ENCODE measurements at regions not wholly inside any gene's neighbourhood (a gene's known extent, or its start where the extent isn't known, plus 50 kb on each side); places are given as distances from the start of the nearest gene placed in this dataset.

GRCh38 chr10:10389182-10389581 is 628.5 kb upstream of the CELF2 start:
- no peak overlapping the region for H3K4me3 ChIP-seq (ENCODE audit: low read depth, low read length)
- no peak for TF ChIP-seq CTCF (IDR thresholded peaks at IDR 0.05; ENCODE audit: borderline replicate concordance, insufficient read depth, low read depth, low read length)

GRCh38 chr10:10392511-10392910 is 625.2 kb upstream of the CELF2 start:
- no peak for TF ChIP-seq CTCF (IDR thresholded peaks at IDR 0.05; ENCODE audit: borderline replicate concordance, insufficient read depth, low read depth, low read length)
- H3K4me3 ChIP-seq (ENCODE audit: low read depth, low read length), result no peak overlapping the region

DNA sequence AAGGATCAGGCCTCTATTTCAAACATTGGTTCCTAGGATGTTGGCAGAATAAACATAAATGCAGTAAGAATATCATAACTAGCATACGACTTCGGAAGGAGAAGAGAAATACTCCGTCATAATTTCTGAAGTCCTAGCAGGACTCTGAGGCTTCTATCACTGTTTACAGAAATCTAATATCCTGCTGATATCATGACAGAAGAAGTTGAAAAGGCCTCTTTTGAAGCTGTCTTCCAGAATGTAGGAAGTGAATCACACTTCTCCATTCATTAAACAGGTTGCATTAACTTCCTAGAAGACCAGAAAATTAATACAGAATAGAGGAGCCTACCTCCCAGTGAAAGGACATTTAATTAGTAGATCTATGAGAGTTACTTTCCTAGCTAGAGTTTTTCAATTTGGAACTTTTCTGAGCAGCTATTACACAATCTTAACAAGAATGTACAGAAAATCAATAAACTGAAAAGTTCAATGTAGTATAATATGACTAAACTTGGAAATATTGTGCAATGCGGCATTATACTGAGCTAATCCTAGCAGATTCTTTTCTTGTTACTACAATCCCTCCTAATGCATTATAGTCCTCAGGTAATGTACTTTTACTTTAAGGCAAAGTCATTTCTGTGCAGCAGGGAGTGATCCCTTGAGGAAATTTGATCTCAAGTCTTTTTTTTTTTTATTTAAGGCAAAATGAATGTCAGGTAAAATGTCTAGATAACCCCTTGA is 622.6 kb upstream of the CELF2 start:
- H3K4me3 ChIP-seq (ENCODE audit: low read depth, low read length), result no peak overlapping the region
- no peak for TF ChIP-seq CTCF (IDR thresholded peaks at IDR 0.05; ENCODE audit: borderline replicate concordance, insufficient read depth, low read depth, low read length)

GRCh38 chr10:10396601-10397000 is 621.1 kb upstream of the CELF2 start:
- no peak overlapping the region for H3K4me3 ChIP-seq (ENCODE audit: low read depth, low read length)
- no peak for TF ChIP-seq CTCF (IDR thresholded peaks at IDR 0.05; ENCODE audit: borderline replicate concordance, insufficient read depth, low read depth, low read length)

DNA sequence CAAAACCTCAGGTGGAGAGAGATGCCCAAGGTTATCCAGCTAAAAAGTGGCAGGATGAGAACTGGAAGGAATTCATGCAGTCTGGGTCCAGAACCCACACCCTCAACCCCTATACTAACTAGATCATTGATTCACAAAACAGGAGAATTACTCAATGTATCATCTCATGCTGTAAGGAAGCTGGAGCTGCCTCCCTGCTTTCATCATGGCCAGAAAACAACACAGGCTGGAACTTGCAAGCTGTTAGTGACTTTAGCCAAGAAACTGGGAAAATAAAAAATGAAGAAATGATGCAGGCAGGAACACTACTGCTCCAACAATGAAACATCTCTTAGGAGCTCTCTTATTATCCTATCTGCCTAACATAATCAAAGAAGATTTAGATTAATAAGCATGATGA is 619.8 kb upstream of the CELF2 start:
- TF ChIP-seq CTCF (IDR thresholded peaks at IDR 0.05; ENCODE audit: borderline replicate concordance, insufficient read depth, low read depth, low read length), result no peak
- H3K4me3 ChIP-seq (ENCODE audit: low read depth, low read length), result no peak overlapping the region

GRCh38 chr10:10403762-10404161 is 613.9 kb upstream of the CELF2 start:
- no peak overlapping the region for H3K4me3 ChIP-seq (ENCODE audit: low read depth, low read length)
- no peak for TF ChIP-seq CTCF (IDR thresholded peaks at IDR 0.05; ENCODE audit: borderline replicate concordance, insufficient read depth, low read depth, low read length)

DNA sequence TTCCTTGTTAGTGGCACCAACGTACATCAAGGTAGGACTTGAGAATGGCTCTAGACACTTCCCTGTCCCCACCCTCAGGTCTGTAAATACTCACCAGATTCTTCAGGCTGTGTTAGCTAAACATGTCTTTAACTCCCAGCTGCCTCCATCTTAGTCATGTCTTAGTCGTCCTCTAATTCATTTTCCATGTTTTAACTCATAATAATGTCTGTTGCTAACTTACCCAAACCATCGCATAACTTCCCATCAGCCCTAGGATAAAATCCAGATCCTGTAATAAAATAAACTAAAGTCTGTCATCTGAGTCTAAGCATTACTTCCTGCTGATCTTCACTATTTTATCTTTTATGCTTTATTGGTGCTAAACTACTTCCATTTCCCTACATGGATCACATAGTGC is 600.0 kb upstream of the CELF2 start:
- no peak overlapping the region for H3K4me3 ChIP-seq (ENCODE audit: low read depth, low read length)
- TF ChIP-seq CTCF (IDR thresholded peaks at IDR 0.05; ENCODE audit: borderline replicate concordance, insufficient read depth, low read depth, low read length), result no peak

All from GM12875 (cell line).